NCI-H446 (cell line): ENCODE measurements at regions not wholly inside any gene's neighbourhood (a gene's known extent, or its start where the extent isn't known, plus 50 kb on each side); places are given as distances from the start of the nearest gene placed in this dataset.
"Not testable (repeated sequence)": the region's sequence is repeated elsewhere in the genome, so short reads cannot be mapped to it uniquely, and the experiment has no call there.

Experiments used
- DNase-seq, 2 experiments: peaks; one replicate each; lab custom pipeline; 2025; lab: John Stamatoyannopoulos, UW

DNA sequence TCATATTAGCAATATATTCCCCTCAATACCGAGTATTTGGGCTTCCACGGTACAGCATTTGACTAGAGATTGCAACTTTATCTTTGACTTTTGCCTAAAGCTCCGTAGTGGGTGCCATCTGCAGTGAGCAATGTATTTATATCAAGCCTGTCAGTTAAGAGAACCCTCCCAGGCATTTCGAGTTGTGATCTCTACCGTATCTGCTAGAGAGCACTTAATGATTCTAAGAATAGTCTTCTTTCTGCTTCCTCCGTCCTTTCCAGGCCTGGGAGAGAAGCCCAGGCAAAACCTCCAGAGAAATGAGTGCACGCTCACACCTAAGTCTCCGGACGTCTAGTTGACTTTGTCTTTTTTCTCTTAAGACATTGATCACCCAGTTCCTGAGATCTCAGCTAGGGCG lies 210.6 kb downstream of the KLF6 start:
- DNase-seq = no peak

DNA sequence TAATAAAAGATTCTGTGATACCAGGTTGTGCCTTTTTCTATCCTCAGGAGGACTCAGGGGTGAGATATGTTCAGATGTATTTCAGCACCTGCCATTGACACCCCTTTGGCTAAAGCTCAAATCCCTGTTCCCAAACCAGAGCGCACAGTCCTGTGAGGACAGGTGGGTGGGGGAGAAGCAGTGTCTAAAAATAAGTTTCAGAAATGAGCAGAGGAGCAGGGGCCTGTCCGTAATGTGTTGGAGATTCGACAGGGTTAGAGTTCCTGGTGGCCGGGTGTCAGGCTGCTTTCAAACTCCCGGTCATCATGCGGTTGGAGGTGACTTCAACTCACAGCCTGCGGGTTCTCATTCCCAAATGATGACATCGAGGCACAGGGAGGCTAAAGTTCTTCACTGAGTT lies 211.5 kb downstream of the KLF6 start:
- no peak for DNase-seq

DNA sequence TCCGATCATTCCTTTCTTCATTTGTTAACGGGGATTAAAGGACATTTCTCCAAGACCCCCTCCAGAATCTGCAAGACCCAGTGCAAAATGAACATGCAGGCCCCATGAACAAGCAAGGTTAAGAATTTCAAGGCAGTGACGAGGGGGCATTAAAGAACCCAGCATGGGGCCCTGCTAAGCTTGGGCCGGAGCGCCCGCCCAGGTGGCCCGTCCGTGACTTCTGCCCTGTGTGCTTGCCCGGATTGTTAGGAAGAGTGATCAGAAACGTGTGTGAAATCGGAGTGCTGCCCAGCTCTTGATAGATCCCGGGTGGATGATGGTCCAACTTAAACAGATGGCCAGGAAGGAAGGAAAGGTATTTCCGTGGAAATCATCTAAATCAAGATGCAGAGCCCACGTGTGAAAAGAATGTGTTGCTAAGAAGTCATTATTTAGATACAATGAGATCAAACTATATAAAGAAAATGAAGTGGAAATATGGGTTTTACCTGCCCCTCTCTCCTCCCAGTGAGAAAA lies 213.6 kb downstream of the KLF6 start:
- DNase-seq = no peak

DNA sequence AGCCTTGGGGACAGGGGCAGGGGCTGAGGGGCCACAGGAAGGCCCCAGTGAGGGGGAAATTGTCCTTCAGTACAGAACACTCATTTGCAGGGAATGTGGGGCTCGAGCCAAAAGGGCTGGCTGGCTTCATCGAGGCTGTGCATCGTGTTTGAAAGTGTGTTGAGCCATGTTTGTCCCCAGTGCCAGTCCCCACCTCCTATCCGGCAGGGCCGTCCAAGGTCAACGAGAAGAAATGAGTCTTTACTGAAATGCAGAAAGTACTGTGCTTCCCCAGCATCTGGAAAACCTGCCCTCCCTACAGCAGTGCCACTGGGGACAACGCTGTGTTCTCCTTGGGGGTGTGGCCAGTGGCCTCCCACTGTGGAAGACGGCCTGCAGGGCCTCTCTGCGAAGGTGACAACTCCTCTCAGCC lies 214.1 kb downstream of the KLF6 start:
- no peak for DNase-seq

DNA sequence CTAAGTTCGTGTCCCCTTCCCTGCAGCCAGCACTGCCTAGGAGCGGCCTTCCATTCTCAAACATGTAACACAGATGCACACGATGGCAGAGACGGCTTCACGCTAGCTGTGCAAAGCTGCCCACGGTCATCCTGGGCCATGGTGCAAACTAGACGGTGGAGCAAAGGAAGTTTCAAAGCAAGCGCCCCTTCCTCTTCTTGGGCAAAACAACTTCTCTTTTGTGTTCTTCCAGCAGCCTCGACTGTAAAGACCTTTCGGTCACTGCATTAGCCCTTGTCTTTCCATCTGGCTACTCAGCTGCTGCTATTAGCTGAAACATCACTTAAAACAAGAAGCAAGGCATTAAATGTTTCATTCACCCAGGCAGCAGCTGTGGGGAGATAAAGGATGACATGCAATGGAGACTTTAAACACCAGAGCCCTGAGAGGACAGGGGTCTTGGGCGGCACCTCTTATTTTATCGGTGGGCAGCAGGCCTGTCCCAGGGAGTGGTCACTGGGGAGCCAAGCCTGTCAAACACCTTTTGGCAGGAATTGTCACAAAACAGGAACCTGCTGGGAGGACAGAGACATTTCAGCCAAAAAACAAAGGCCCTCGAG lies 214.8 kb downstream of the KLF6 start:
- no peak for DNase-seq

DNA sequence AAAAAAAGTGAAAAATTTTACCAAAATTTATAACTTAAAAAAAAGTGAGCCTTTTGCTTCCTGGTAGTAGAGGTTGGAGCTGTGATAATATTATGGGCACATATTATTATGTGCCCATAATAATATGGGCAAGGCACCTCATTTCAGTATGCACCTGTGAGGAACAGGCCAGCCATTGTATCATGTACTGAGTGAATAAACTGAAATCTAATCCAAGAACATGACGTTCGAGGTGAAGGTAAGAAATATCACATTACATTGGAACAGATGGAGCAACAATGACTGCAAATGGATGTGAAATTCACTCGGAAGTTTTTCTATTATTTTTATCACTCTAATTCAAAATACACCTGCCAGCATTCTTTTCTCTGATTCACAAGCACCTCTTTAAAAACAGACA lies 216.0 kb downstream of the KLF6 start:
- no peak for DNase-seq

DNA sequence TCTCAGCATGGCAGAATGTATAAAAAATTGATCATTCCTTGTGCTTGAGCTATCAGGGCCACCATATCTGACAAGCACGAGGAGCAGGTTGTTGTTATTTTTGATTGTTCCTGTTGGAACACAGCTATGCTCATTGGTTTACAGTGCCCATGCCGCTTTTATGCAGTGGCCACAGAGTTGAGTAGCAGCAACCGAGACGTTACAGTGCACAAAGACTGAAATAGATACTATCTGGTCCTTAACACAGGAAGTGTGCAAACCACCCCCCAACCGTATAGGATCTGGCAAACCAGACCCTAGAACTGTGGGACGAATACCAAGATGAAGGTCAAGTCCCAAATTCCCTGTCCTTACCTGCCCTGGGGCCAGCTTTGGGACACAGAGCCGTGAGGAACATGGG lies 216.6 kb downstream of the KLF6 start:
- DNase-seq = no peak

DNA sequence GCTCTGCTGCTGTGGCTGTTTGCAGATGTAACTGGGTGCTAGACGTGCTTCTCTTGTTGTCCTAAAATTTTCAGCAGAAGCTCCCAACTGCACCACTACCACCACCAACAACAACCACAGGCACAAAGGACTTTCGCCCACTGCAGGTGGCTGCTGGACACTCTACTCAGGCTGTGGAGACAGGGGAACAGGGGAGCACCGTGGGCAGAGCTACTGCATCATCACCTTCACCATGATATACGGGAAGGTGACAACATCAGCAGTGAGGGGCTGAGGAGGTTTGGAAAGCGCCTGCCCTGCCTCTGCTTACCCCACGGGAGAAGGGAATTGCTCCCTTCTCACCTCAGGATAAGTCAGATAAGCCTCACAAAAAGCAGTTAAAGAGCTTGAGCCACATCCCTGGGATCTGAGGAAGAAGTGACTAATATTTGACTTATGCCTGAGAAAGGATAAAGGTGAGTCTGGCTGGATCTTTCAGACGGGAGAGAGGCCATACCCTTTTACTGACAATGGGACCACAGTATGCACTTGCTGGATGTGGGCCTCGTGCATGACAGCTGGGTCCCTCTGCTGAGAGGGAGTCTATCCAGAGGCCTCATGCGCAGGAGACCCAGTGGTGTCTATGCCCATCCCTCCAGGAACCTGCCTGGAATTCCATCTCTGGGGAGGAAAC lies 217.6 kb downstream of the KLF6 start:
- DNase-seq = no peak

DNA sequence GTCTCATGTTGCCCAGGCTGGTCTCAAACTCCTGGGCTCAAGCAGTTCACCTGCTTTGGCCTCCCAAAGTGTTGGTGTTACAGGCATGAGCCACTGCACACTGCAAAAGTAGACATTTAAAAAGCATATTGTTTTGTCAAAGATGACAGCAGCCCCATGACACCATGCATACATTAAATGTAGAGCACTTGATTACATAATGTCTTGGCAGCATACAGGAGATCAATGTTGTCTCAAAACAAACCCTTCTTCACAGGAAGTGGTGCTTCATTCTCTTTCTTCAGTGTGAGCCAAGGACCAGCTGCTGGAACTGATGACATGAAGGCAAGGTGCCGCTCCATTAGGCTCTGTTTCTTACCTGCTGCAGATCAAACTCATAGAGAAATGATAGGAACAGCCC lies 218.4 kb downstream of the KLF6 start:
- DNase-seq = no peak

DNA sequence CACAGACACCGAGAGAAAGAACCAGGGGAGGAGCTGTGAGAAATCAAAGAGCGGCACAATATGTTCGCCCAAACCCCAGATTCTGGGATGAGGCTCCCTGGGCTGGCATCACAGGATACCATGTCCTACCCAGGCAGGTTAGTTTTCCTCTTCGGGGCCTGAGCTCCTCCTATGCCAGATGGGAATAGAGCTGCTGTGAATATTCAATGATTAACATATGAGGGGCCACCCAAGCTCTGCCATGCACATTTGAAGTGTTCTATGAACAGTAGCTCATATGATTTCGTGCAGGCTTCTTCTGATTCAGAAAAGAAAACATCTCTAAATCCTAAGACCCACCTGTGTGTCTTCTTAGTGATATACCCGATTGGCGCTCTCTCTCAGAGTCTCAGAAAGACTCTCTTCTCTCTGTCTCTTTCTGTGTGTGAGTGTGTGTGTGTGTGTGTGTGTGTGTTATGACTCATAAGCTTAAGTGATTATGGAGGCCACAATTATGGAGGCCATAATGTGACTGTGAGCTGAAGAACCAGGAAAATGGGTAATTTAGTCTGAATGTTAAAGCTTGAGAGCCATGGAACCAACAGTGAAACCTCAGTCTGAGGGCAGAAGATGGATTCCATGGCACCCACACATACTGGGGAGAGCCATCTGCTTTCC lies 220.5 kb downstream of the KLF6 start:
- no peak for DNase-seq

DNA sequence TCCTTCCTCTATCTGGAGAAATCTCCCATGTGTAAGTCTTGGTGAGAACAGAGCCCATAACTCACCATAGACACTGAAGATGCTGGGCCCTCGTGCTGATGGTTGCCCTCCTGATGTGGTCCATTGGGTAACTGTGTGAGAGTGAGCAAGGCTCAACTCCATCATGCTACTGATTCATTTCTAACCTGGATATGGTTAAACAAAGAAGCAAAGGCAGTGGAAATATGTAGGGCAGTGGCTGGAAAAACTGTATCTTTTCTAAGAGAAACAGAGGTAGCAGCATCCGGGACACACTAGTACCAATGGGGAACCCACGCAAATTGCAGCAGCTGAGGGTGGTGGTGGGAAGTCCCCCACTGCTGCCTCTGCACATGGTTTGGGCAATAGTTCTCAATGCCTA lies 221.7 kb downstream of the KLF6 start:
- no peak for DNase-seq

DNA sequence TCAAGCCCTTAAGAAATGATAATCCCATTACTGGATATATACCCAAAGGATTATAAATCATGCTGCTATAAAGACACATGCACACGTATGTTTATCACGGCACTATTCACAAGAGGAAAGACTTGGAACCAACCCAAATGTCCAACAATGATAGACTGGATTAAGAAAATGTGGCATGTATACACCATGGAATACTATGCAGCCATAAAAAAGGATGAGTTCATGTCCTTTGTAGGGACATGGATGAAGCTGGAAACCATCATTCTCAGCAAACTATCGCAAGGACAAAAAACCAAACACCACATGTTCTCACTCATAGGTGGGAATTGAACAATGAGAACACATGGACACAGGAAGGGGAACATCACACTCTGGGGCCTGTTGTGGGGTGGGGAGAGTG lies 224.4 kb downstream of the KLF6 start:
- not testable (repeated sequence) for DNase-seq

DNA sequence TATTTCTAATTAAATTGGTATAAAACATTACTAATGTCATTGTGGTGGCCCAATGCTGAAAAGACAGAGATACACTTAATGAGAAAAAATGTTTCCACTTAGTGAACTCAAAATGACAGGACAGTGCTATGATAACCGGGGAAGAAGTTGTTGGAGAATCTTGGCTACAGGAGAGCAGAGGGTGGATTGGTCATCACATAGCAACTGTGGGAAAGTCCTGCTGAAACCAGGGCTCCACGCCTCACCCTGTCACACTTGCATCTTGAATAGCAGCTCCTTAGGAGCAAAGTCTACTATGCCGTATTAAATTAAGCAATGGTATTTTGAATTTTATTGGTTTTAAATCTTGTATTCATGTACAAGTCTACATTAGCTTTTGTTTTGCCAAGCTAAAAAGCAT lies 225.5 kb downstream of the KLF6 start:
- no peak for DNase-seq

DNA sequence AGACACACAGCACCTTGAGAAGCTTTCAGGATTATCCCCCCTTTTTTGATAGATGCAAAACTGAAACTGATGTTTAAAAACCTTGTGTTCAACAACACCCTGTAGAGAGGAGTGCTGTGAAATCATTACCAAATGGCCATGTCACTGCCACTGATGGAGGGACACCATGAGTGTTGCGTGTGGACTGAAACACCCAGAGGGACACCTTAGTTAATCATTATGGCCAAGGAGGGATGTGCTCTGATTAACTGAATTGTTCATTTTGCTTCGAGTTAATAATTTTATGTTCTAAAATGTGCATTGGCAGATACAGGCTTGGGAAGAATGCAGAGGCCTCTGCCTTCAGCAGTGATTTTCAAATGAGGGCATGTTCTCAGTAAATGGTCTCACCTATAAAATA lies 226.0 kb downstream of the KLF6 start:
- DNase-seq = no peak

DNA sequence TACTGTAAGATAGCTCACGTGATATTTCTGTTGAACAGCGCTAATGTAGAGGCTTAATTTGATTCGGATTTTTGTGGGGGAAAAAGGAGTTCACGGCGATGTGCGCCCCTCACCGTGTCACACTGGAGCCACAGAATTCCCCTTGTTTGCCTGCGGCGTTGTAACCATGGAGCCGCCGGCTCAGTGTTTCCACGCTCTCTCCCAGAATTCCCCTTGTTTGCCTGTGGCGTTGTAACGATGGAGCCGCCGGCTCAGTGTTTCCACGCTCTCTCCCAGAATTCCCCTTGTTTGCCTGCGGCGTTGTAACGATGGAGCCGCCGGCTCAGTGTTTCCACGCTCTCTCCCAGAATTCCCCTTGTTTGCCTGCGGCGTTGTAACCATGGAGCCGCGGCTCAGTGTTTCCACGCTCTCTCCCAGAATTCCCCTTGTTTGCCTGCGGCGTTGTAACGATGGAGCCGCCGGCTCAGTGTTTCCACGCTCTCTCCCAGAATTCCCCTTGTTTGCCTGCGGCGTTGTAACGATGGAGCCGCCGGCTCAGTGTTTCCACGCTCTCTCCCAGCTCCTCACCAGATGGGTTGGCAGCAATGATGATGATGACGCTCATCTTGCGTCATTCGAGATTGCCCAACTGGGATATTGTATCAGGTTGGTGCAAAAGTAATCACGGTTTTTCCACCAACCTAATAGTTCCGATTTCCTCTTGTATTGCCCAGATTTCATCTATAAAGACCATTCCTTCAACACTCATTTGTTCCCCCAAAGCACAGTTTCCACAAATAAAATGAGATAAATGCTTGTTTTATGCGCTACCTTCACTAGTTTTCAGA lies 228.6 kb downstream of the KLF6 start:
- DNase-seq = not testable (repeated sequence)

DNA sequence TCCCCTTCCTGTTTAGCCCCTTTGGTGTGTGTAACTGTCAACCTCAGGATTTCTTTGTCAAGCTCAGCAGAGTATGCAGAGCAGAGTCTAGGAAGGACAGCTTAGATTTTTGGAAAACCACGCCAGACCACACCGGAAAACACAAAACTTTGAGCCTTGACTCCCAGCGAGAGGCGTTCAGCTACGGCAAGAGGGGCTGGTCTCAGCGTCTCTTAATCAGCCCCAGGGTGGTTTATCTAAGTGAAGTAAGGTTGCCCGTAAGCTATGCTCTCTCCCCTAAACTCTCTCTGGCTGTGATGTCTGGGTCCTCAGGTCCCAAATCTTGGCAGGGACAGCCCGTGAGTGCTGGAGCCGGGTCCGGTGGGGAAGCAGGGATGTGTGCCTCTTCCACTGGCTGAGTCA lies 230.9 kb downstream of the KLF6 start:
- DNase-seq = no peak

DNA sequence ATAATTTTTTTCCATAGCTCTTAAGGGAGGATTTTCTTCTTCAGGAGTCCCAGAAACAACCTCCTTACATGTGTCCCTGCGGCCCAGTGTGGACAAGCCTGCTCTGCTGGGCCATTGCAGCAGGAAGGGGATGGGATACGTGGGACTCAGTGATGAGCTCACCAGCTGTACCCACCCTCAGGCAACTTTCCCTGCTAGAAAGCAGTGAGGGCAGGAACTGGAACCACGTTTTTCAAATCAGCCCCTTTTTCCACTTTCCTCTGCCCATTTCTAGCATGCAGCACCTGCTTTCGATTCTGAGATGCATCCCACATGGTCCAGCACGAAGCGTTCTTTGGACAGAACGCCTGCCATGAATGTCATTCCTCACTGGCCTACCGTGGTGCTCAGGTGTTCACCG lies 232.7 kb downstream of the KLF6 start:
- no peak for DNase-seq

DNA sequence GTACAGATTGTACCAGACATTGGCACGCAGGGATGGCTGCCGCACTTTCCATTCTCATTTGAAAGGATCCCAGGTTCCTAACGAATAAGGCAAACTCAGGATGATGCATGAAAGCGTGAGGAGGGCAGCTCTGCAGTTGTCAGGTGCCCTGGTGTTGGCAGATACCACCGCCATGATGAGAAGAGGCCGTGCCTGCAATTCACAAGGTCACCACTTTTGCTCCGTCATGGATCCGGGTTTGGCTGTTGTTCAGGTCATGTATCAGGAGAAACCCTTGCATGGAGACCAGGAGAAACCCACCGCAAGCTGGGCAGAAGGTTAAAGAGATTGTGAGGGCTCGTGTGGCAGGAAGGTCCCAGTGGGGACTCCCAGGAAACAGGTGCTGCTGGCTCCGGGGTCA lies 233.2 kb downstream of the KLF6 start:
- no peak for DNase-seq

DNA sequence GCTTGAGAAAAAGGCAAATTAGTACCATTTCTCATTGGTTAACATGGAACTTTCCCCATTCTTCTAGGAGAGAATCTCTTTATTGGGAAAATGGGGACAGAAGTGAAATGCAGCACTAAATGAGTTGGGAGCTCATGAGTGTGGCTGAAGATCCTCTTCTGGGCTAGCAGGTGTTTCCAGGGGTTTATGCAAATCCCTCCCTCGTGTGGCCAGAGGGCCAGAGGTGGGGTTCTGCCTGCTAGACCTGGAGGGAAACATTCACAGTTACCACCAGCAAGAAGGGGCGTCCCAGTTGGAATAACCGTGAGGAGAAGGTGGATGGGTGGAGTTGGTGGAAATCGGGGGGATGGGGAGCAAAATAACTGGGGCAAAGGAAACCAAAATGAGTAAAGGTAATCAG lies 235.9 kb downstream of the KLF6 start:
- no peak for DNase-seq

DNA sequence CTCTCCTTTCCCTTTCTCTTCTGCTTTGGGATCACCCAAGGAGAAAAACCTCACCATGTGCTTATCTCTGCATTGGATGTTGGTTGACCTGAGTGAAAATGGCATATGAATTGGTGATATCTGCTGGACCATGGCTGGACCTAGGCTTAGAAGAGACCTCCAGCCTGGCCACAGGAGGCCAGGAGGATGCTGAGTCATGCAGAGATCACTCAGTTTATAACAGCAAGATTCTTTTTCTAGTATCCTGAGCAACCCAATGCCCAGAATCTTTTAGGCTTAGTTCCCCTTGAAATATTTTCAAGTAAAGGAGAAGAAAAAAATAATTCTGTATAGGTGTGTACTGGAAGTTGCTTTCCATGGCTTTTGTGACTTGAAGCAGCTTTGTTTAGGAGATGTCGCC lies 236.3 kb downstream of the KLF6 start:
- DNase-seq = no peak

DNA sequence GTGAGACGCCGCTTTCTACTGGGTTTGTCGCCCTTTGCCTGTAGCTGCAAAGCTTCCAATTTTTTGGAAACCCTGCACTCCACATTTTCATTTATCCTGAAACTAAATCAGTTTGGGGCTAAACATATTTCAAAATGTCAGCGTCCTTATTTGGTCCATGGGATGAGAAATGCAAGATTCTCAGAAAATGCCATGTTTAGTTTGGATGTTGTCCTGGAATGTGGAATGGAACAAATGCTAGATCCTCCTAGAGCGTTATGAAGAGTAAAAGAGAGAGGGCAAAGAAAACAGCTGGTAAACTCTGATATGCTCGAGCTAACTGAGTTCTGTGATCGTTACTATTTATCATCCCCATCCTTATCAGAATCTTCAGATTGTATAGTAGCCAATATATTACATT lies 236.9 kb downstream of the KLF6 start:
- no peak for DNase-seq

DNA sequence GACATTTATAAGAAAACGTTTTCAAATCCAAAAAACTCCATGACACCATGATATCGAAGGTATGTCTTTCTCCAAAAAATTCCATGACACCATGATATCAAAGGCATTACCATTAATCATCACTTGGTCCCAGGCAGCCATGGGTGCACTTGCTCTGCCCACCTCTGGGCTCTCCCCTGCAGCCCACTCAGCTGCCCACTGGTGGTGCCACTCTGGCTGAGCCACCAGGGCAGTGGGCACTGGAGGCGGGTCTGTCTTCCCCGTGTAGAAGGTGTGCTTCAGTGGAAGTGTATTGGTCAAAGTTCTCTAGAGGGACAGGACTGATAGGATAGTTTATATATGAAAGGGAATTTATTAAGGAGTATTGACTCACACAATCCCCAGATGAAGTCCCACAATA lies 240.4 kb downstream of the KLF6 start:
- DNase-seq = no peak

DNA sequence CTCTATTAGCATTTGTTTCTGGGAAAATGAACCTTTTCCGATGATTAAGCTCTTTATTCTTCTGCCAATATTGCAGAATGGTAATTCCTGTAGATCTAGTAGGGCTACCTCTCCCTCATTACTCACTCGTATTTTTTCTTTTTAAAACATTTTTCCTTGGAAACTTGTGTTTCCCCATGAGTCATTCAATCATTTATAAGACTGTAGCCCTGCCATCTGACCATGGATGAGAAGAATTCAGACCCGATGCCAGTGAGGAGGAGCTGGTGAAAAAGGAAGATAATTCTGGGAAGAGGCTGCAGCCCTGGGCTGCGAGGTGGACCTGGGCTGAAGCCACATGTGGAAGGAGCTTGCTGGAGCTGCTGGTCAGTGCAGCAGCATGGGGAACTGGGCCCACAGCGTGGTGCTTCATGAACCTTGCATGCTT lies 242.8 kb downstream of the KLF6 start:
- DNase-seq = no peak
